ENCODE measurements at regions not wholly inside any gene's neighbourhood (a gene's known extent, or its start where the extent isn't known, plus 50 kb on each side); places are given as distances from the start of the nearest gene placed in this dataset.

- Histone ChIP-seq H4K20me1 (replicated peaks; ENCODE audit: control insufficient read depth, extremely low read depth, insufficient read depth, low read length) (no peaks in the 10 kb centered on the region), H3K79me2 (ENCODE audit: control insufficient read depth, insufficient read depth, low read length) (no peaks in the 10 kb centered on the region), H3K4me3 (replicated peaks in 1 of 3; ENCODE audit: insufficient read depth in 1 of 3, low read depth in 1 of 3, low read length in 3 of 3) (no peak overlapping the region), H3K4me2 (ENCODE audit: insufficient read depth, low read length) (no peak overlapping the region), H3K9me1 (replicated peaks; ENCODE audit: control insufficient read depth, extremely low read depth, insufficient read depth, low read length) (no peaks in the 10 kb centered on the region), H3K27me3 (ENCODE audit: control insufficient read depth in 2 of 2, insufficient read depth in 2 of 2, low read length in 2 of 2) (no peaks in the 10 kb centered on the region), H2AFZ (ENCODE audit: low read depth, low read length) (no peak overlapping the region), H3K27ac (ENCODE audit: insufficient read depth, low read depth, low read length) (no peak overlapping the region), H3K9me3 (replicated peaks; ENCODE audit: control insufficient read depth, insufficient read depth, low read length) (no peaks in the 10 kb centered on the region), H3K9ac (replicated peaks; ENCODE audit: extremely low read depth, insufficient read depth, low read length) (no peak overlapping the region), H3K36me3 (ENCODE audit: control insufficient read depth in 2 of 2, extremely low read depth in 1 of 2, insufficient read depth in 2 of 2, low read length in 2 of 2) (no peaks in the 10 kb centered on the region), H3K4me1 (ENCODE audit: control insufficient read depth, extremely low read depth, insufficient read depth, low read length) (no peaks in the 10 kb centered on the region)
- BruUV-seq (replicated peaks) = no TSS peak
- DNase-seq (ENCODE audit: low read depth, low spot score) (no peak), FAIRE-seq (no peak)
- ChIA-PET POLR2A (no interaction called here), CTCF (no interaction called here)
- TF ChIP-seq GATA2 (IDR thresholded peaks at IDR 0.05; ENCODE audit: insufficient read depth, insufficient read length, low read depth, low read length) (no peak), POLR2AphosphoS5 (IDR thresholded peaks at IDR 0.05; ENCODE audit: insufficient read depth, low read depth, low read length) (no peak), POLR2A (IDR thresholded peaks at IDR 0.05; ENCODE audit: low read depth, low read length) (no peak), MAX (IDR thresholded peaks at IDR 0.05; ENCODE audit: insufficient read depth, insufficient read length) (no peak), JUN (IDR thresholded peaks at IDR 0.05; ENCODE audit: borderline replicate concordance, insufficient read depth, insufficient read length, low read depth) (no peak), CTCF (IDR thresholded peaks at IDR 0.05; ENCODE audit: extremely low read depth in 1 of 2, insufficient read depth in 1 of 2, low read depth in 1 of 2, low read length in 2 of 2) (no peak), FOS (IDR thresholded peaks at IDR 0.05; ENCODE audit: borderline replicate concordance, insufficient read depth, low read length) (no peak), EZH2 (IDR thresholded peaks at IDR 0.05; ENCODE audit: borderline replicate concordance, low read depth, low read length, severe bottlenecking) (no peak), MYC (IDR thresholded peaks at IDR 0.05; ENCODE audit: low read depth, low read length) (no peak)
- intact Hi-C loops (cut with micrococcal nuclease) = no loop called here
- dilution Hi-C loops (cut with MboI; ENCODE audit: extremely low pct_ligation_motif_present, low sequenced_read_pairs) = no loop called here
These were observed 280.6 kb upstream of the PIK3R1 start for GRCh38 chr5:67934976-67935375.

Data from endothelial cell of umbilical vein (primary cell).